Stimulated activated CD8-positive, alpha-beta memory T cell treated with anti-CD3 and anti-CD28 coated beads, Interleukin-4, amount 100 ng/mL, for 24 hours (primary cell): ENCODE measurements at regions not wholly inside any gene's neighbourhood (a gene's known extent, or its start where the extent isn't known, plus 50 kb on each side); places are given as distances from the start of the nearest gene placed in this dataset.

Source experiments
- DNase-seq: peaks from one replicate; pipeline ENCODE4 v3.0.0-alpha.2; 2020; ENCODE audit warnings: low read depth

- DNase-seq, result no peak
Observed at GRCh38 chr18:8969639-8970390, 132.7 kb upstream of the NDUFV2 start.

DNA sequence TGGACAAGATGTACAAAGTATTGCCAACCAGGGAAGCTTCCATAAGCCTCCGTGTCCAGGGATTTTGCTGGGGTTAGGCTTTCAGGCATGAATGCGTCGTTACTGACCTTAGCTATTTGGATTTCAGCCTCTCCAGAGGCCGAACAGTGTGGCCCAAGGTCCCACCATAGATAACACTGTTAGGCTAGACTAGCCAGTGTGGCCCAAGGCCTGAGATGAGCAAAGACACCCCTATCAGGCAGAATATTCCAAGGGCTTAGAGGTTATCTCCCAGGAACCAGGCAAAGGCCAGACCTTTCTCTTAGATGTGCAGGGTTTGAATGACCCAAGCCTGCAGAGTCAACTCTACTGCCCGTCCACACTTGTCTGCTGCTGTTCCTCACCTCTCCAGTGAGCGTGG lies 131.7 kb upstream of the NDUFV2 start:
- DNase-seq, result no peak

DNA sequence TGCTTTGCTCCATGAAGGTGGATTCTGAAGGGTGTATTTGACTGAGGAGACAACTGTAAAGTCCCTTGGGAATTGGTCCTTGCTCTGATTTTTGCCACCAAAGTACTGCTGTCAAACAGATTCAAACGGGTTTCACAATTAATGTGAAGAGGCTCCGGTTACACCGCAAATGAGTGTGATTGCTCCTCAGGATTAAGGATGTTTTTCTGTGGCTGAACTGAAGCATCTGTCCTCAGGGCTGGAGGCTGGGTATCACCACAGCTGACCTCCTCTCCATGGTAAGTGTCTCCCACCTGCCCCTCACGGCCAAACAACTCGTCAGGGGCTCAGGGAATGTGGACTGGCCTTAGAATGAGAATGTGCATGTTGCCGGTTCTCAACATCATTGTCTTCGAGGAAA lies 130.4 kb upstream of the NDUFV2 start:
- DNase-seq, result no peak

DNA sequence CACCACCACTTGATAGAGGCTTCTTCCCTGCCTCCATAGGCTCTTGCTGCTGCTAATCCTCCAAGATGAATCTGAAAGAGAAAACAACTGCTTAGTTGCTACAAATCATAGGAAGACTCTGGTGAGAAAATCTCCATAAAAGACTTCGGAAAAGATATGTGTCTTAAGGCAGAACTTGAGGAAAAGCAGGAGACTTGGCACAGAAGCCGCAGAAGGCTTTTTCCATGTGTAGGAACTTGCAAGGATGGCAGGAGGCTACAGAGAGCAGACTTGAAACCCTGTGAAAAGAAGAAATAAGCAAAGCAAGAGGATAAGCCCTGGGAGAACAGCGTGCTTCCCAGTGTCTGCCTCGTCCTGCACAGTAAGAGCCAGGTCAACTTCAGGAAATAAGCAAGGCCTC lies 128.2 kb upstream of the NDUFV2 start:
- DNase-seq, result no peak

- no peak for DNase-seq
Observed at GRCh38 chr18:8974696-8975095, 127.8 kb upstream of the NDUFV2 start.

DNA sequence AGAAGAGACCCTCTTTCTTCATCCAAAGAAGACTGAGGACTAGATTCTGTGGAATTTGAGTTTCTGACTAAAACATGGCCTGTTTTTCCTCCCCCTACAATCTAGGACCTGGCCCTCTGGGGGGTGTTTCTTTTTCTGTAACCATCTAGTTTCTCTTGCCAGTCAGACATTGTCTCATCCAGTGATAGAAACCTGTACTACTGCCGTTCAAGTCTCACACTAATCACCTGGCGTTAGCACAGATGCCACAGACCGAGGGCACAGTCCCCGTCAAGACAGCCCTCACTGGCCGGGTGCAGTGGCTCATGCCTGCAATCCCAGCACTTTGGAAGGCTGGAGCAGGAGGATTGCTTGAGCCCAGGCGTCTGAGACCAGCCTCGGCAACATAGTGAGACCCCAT lies 126.9 kb upstream of the NDUFV2 start:
- no peak for DNase-seq

- DNase-seq, result no peak
Observed at GRCh38 chr18:8976606-8977005, 125.9 kb upstream of the NDUFV2 start.

GRCh38 chr18:8977166-8977565 lies 125.3 kb upstream of the NDUFV2 start:
- DNase-seq, result no peak

DNA sequence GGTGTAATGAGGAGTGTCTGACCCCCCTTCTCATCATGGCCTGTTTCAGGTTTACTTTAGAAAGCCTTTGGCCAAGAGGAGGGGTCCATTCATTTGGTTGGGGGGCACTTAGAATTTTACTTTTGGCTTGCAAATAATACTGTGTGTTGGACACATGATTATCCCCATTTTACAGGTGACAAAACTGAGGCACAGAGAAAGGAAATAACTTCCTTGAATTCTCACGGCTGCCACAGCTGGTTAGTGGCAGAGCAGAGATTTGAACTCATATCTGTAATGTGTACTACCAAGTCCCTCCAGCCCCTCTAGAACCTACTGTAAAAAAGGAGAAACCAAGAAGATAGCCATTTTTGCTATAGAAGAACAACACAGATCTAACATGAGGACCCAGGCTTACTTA lies 124.8 kb upstream of the NDUFV2 start:
- no peak for DNase-seq

- DNase-seq, result no peak
Observed at GRCh38 chr18:8978394-8978793, 124.1 kb upstream of the NDUFV2 start.

DNA sequence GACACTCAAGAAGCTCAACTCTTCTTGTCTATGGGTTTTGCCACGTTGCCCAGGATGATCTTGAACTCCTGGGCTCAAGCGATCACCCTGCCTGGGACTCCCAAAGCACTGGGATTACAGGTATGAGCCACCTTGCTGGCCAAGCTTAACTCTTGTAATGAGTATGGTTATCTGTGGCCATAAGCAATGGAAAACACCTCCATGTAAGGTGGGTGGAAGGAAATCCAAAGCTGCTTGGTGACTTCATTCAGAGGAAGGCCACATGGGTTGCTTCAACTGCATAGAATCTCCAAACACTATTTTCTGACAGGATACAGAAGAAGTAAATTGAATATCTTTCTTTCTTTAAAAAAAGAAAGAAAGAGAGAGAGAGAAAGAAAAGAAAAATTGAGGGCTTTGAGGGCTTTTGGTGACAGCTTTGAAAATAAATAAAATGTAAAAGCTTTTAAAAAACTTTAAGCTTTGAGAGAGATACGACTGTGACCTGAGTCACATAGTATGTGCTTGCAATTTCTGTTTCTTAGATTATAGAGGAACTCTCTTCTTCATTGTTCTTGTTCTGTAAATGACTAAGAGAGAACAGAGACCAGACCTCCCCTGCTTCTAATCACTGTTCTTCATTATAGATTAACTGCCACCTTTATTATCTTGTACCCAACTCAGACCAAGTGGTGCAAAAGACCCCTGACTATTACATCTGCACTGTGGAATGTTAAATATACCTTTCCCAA lies 123.1 kb upstream of the NDUFV2 start:
- DNase-seq, result no peak

DNA sequence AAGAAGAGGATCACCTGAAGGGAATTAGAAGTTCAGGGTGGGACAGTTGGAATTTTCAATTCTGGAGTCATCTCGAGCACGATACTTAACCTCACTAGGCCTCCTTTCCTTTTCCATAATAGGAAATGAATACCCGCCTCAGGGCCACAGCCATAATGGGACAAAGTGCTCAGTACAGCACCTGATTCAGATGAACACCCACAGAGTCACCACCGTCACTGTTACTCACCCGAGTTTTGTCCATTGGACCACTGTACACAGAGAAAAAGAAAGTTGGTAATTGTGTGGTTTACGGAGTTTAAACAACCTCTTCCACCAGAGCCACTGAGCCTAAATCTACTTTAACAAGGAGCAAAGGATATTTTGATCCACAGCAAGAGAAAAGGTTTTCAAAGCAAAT lies 122.0 kb upstream of the NDUFV2 start:
- DNase-seq, result no peak

- no peak for DNase-seq
Observed at GRCh38 chr18:8980918-8981317, 121.6 kb upstream of the NDUFV2 start.

GRCh38 chr18:8982416-8983183 lies 119.9 kb upstream of the NDUFV2 start:
- no peak for DNase-seq

DNA sequence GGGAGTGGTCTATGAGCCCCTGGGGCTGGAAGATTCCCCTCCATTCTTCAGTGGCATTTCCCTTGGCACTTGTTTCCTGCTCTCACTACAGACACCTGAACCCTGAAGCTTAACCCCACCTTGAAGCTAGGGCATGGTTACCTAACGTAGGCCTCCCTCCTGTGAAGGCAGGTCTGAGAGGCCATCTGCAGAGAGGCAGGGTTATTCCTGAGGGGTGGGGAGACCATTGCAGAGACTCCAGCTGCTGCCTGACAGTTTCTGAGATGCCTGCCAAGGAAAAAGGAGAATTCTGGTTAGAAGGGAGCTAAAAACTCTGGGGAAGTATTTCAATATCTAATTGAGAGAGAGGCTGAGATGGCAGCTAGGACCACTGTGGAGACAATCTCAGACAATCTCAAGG lies 119.3 kb upstream of the NDUFV2 start:
- DNase-seq, result no peak

DNA sequence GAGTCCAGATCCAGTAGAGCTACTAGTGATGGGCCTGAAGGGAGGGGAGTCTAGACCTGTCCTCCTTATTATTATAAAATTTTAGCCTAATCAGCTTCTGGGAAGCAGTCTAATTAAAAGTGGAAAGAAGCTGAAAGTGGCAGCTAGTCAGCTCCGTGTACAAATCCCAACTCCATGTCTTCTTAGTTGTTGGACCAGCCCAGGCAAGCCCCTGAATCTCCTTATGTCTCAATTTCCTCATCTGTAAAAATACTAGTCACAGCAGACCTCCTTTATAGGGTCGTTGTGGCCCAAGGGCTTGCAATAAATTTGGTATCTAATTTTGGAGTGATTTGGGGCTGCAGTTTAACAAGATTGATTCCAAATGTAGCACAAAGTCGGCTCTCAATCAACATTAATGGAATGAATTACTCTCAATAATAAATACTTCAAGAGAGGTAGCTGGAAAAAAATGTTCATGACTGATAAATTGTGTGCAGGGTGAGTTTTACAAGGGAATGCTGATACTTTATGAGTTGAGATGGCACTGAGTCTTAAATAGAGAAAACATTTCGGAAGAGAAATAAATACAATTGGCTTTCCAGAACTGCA lies 118.3 kb upstream of the NDUFV2 start:
- DNase-seq, result no peak

- DNase-seq, result no peak
Observed at GRCh38 chr18:8987241-8987640, 115.3 kb upstream of the NDUFV2 start.

DNA sequence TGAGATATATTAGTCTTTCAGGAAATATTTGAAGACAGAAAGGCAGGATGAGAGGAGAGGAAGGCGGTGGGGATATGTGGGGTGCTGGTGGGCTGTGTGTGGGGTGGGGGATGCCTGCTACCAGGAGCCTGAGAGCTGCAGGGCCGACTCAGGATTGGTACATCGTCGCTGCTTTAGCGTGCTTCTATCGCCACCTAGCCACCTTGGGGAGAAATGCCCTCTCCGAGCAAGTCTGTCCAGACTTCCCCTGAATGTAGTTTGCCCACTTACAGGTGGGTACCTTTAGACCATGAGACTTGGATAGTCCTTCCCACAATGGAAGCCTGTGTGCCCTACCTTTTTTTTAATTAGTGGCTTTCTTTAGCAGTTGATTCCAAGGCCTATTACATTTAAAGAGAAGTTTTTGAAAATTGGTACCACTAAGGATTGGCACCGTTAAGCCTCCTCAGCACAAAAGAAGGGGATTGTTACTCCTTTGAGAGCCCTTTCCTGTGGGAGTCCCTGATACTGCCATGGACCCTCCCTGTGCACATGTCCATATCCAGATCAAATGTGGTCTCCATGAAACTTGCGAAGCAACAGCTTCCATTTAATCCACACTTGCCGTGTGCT lies 114.1 kb upstream of the NDUFV2 start:
- peak; percentile 19 for DNase-seq

- DNase-seq, result no peak
Observed at GRCh38 chr18:8989017-8989416, 113.5 kb upstream of the NDUFV2 start.

GRCh38 chr18:8989855-8990254 lies 112.6 kb upstream of the NDUFV2 start:
- DNase-seq, result no peak

DNA sequence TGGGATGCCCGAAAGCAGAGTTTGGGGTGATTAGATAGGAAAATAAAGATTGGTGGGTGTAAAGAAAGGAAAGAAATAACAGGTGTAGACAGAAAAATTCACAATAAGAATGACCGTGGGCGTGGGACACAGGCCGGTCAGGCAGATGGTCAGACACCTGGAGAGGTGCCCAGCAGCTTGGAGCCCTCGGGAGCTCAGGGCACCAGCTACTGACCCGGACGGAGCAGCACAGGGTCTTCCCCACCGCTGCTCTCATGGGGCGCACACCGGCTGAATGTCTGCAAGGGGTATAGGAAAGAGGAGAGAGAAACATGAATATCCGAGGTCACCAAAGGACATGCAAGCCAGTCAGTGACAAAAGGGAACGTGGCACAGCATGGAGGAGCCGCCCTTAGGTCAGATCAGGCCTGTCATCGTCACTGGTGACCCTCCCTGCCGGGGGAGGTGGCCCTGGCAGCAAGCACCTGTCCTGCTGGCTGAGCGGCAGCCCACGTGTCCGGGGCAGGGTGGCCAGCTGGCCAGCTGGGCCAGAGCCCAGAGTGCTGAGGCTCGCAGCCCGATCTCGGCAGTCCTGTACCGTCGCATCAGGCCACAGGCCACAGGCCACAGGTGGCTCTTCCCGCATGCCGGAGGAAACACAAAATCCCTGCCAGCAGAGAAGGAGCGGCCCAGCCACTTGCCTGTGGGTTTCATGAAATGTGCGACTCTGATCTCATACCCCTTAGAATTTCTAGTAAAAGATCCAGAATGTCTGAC lies 112.0 kb upstream of the NDUFV2 start:
- no peak for DNase-seq
